ENCODE measurements at regions not wholly inside any gene's neighbourhood (a gene's known extent, or its start where the extent isn't known, plus 50 kb on each side); places are given as distances from the start of the nearest gene placed in this dataset.
"Not testable (repeated sequence)": the region's sequence is repeated elsewhere in the genome, so short reads cannot be mapped to it uniquely, and the experiment has no call there.

DNA sequence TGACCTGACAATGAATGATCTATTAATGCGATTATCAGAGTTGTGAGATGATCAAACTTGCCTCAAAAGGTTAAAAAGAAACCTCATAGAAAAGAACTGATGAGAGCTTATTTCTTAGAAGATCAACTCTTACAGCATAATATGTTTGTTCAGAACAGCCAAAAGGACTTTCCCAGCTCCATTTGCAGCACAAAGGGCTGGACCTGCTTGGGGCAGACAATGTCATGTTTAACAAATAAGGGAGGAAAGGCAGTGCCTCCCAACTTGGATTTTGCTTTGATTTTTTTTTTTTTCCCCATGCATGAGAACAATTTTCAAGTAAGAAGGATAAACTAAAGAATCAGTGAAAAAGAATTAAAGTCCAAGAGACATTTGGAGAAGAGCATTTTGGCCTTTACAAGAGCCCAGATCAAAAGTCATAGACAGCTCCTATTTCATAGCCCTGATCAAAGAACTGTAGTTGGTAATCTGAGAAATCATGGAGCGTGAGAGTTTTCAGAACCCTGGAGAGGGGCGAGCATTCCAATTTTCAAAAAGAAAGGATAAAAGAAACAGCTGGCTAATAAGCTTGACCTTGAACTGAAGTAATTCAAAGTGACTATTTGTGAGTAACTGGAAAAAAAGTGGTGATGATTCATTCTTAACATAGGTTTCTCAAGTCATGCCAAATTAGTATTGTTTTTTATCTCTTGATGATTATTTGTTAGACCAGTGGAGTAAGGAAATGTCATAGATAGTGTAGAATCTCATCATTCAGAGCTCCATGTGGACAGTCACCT, 136.0 kb upstream of the CFAP20DC start:
- no peak overlapping the region for H3K27ac ChIP-seq (ENCODE audit: low read length)
- H3K4me3 ChIP-seq (ENCODE audit: low read length): no peak overlapping the region
- Mint-ChIP-seq H3K27me3 (ENCODE audit: low read depth in 2 of 2) (peaks cover 10 to 13% of the 10 kb centered on the region in 2 donors), H3K36me3 (no peaks in the 10 kb centered on the region), H3K9me3 (no peaks in the 10 kb centered on the region), H3K4me3 (no peak overlapping the region), H3K27ac (no peak overlapping the region), H3K4me1 (no peaks in the 10 kb centered on the region)
- no peaks in the 10 kb centered on the region for H3K4me1 ChIP-seq (ENCODE audit: control insufficient read depth, insufficient read depth, low read length)
- H3K36me3 ChIP-seq (ENCODE audit: control insufficient read depth, insufficient read depth, low read length): no peaks in the 10 kb centered on the region
- DNase-seq: no peak
- 92% methylated on average over 2 of the region's 3 CpGs for WGBS (ENCODE audit: insufficient coverage)
- TF ChIP-seq, protein P1, sequence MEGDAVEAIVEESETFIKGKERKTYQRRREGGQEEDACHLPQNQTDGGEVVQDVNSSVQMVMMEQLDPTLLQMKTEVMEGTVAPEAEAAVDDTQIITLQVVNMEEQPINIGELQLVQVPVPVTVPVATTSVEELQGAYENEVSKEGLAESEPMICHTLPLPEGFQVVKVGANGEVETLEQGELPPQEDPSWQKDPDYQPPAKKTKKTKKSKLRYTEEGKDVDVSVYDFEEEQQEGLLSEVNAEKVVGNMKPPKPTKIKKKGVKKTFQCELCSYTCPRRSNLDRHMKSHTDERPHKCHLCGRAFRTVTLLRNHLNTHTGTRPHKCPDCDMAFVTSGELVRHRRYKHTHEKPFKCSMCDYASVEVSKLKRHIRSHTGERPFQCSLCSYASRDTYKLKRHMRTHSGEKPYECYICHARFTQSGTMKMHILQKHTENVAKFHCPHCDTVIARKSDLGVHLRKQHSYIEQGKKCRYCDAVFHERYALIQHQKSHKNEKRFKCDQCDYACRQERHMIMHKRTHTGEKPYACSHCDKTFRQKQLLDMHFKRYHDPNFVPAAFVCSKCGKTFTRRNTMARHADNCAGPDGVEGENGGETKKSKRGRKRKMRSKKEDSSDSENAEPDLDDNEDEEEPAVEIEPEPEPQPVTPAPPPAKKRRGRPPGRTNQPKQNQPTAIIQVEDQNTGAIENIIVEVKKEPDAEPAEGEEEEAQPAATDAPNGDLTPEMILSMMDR (IDR thresholded peaks at IDR 0.05): no peak
- ATAC-seq: no peak
- H3K9me3 ChIP-seq (ENCODE audit: control insufficient read depth, insufficient read depth, low read length): no peaks in the 10 kb centered on the region
- no peaks in the 10 kb centered on the region for H3K27me3 ChIP-seq (ENCODE audit: control insufficient read depth, insufficient read depth, low read length)
- intact Hi-C loops (cut with micrococcal nuclease): no loop called here

DNA sequence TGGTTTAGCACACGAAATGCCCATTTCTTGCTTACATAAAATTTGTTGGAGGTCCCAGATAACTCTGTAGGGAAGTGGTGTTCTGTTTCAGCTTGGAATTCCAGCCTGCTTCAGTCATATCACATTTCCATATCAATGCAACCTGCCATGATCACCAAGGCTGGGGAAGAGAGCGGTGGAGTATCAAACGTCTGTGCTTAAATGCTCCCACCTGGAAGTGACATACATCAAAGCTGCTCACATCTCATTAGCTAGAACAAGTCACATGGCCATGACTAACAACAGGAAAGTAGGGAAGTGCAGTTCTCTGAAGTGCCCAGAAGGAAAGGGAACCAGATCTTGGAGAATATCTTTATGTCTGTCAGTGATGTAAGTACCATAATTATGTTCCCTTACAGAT, 130.2 kb upstream of the CFAP20DC start:
- intact Hi-C loops (cut with micrococcal nuclease): no loop called here
- H3K27ac ChIP-seq (ENCODE audit: low read length): no peak overlapping the region
- DNase-seq: no peak
- no peaks in the 10 kb centered on the region for H3K36me3 ChIP-seq (ENCODE audit: control insufficient read depth, insufficient read depth, low read length)
- no peaks in the 10 kb centered on the region for H3K27me3 ChIP-seq (ENCODE audit: control insufficient read depth, insufficient read depth, low read length)
- Mint-ChIP-seq H3K27me3 (ENCODE audit: low read depth in 2 of 2) (peaks cover 6 to 19% of the 10 kb centered on the region in 2 donors), H3K27ac (no peak overlapping the region), H3K36me3 (no peaks in the 10 kb centered on the region), H3K4me1 (no peaks in the 10 kb centered on the region), H3K9me3 (peaks cover 0 to 2% of the 10 kb centered on the region in 2 donors), H3K4me3 (no peak overlapping the region)
- TF ChIP-seq, protein P1 (IDR thresholded peaks at IDR 0.05): no peak
- H3K4me1 ChIP-seq (ENCODE audit: control insufficient read depth, insufficient read depth, low read length): no peaks in the 10 kb centered on the region
- no peak overlapping the region for H3K4me3 ChIP-seq (ENCODE audit: low read length)
- H3K9me3 ChIP-seq (ENCODE audit: control insufficient read depth, insufficient read depth, low read length): no peaks in the 10 kb centered on the region
- ATAC-seq: no peak
- 91% methylated on average over 2 of the region's 3 CpGs for WGBS (ENCODE audit: insufficient coverage)

DNA sequence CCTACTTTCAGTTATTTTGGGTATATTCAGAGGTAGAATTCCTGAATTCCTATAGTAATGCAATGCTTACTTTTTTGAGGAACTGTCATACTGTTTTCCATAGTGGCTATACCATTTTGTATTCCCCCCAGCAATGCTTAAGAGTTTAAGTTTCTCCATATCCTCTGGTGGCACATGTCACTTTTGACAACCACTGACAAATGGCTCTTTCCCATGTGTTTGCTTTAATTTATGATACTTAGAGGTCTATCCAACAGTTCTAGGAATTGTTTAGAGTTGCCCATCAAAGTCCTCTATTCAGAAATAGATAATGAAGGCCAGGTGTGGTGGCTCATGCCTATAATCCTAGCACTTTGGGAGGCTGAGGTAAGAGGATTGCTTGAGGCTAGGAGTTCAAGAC, 128.9 kb upstream of the CFAP20DC start:
- Mint-ChIP-seq H3K36me3 (no peaks in the 10 kb centered on the region), H3K27ac (no peak overlapping the region), H3K4me3 (no peak overlapping the region), H3K4me1 (no peaks in the 10 kb centered on the region), H3K27me3 (ENCODE audit: low read depth in 2 of 2) (peaks cover 6 to 11% of the 10 kb centered on the region in 2 donors), H3K9me3 (peaks cover 0 to 2% of the 10 kb centered on the region in 2 donors)
- H3K27ac ChIP-seq (ENCODE audit: low read length): no peak overlapping the region
- no peaks in the 10 kb centered on the region for H3K27me3 ChIP-seq (ENCODE audit: control insufficient read depth, insufficient read depth, low read length)
- intact Hi-C loops (cut with micrococcal nuclease): no loop called here
- no peak for ATAC-seq
- no peaks in the 10 kb centered on the region for H3K4me1 ChIP-seq (ENCODE audit: control insufficient read depth, insufficient read depth, low read length)
- H3K36me3 ChIP-seq (ENCODE audit: control insufficient read depth, insufficient read depth, low read length): no peaks in the 10 kb centered on the region
- H3K9me3 ChIP-seq (ENCODE audit: control insufficient read depth, insufficient read depth, low read length): no peaks in the 10 kb centered on the region
- no peak overlapping the region for H3K4me3 ChIP-seq (ENCODE audit: low read length)
- TF ChIP-seq, protein P1 (IDR thresholded peaks at IDR 0.05): no peak
- DNase-seq: no peak

DNA sequence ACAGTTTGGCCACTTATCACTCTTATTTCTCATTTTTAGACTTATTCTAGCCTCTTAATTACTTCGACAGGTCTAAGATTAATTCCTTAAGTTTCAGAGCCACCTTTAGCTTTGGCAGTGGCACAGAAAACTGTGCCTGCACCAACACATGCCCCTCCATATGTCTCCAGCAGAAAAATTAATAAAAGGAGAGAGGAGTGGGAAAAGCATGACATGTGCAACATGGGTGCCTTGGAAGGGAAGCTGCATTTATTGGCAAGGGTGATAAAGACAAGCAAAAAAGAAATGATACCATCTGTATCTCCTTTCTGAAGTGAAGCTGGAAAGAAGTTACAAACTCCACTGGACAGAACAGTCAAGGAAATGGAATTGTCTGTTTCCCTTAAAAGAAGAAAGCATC, 121.7 kb upstream of the CFAP20DC start:
- no peak overlapping the region for H3K4me3 ChIP-seq (ENCODE audit: low read length)
- no peaks in the 10 kb centered on the region for H3K9me3 Mint-ChIP-seq
- no peaks in the 10 kb centered on the region for H3K36me3 ChIP-seq (ENCODE audit: control insufficient read depth, insufficient read depth, low read length)
- no peak overlapping the region for H3K27ac Mint-ChIP-seq
- H3K4me1 Mint-ChIP-seq: no peaks in the 10 kb centered on the region
- no peak overlapping the region for H3K27ac ChIP-seq (ENCODE audit: low read length)
- ATAC-seq (no peak), DNase-seq (no peak)
- no peaks in the 10 kb centered on the region for H3K9me3 ChIP-seq (ENCODE audit: control insufficient read depth, insufficient read depth, low read length)
- no peak overlapping the region for H3K4me3 Mint-ChIP-seq
- H3K27me3 ChIP-seq (ENCODE audit: control insufficient read depth, insufficient read depth, low read length): no peaks in the 10 kb centered on the region
- intact Hi-C loops (cut with micrococcal nuclease): no loop called here
- TF ChIP-seq, protein P1 (IDR thresholded peaks at IDR 0.05): no peak
- no peaks in the 10 kb centered on the region for H3K4me1 ChIP-seq (ENCODE audit: control insufficient read depth, insufficient read depth, low read length)
- no peaks in the 10 kb centered on the region for H3K36me3 Mint-ChIP-seq
- WGBS (ENCODE audit: insufficient coverage): 89% methylated on average over 1 of the region's 1 CpG
- peaks cover 0 to 1% of the 10 kb centered on the region in 2 donors for H3K27me3 Mint-ChIP-seq (ENCODE audit: low read depth in 2 of 2)

DNA sequence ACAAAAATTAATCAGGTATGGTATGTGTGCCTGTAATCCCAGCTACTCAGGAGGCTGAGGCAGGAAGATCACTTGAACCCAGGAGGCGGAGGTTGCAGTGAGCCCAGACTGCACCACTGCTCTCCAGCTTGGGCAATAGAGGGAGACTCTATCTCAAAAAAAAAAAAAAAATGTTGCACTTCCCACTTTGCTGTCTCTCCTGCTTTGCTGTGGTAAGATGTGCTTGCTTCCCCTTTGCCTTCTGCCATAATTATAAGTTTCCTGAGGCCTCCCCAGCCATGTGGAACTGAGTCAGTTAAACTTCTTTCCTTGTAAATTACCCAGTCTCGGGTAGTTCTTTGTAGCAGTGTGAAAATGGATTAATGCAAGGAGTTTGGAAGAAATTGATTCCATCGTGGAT, 120.3 kb upstream of the CFAP20DC start:
- ATAC-seq; DNase-seq; H3K36me3 ChIP-seq (ENCODE audit: control insufficient read depth, insufficient read depth, low read length); intact Hi-C loops (cut with micrococcal nuclease); H3K4me3 Mint-ChIP-seq; H3K9me3 ChIP-seq (ENCODE audit: control insufficient read depth, insufficient read depth, low read length); H3K36me3 Mint-ChIP-seq; H3K27ac ChIP-seq (ENCODE audit: low read length); H3K27ac Mint-ChIP-seq; H3K4me1 Mint-ChIP-seq; H3K4me1 ChIP-seq (ENCODE audit: control insufficient read depth, insufficient read depth, low read length); H3K27me3 ChIP-seq (ENCODE audit: control insufficient read depth, insufficient read depth, low read length); H3K9me3 Mint-ChIP-seq; H3K27me3 Mint-ChIP-seq (ENCODE audit: low read depth in 2 of 2); H3K4me3 ChIP-seq (ENCODE audit: low read length): not testable (repeated sequence)
- 77% methylated on average over 3 of the region's 3 CpGs for WGBS (ENCODE audit: insufficient coverage)
